H1 (cell line): ENCODE measurements at regions not wholly inside any gene's neighbourhood (a gene's known extent, or its start where the extent isn't known, plus 50 kb on each side); places are given as distances from the start of the nearest gene placed in this dataset.

Experiments
- CTCF ChIA-PET: fragments of 300-600 bp; sonication (Branson Sonifier 250); formaldehyde crosslinking; loops from one replicate; lab custom pipeline; 2021; ENCODE audit not compliant: partially characterized antibody; lab: Charles Lee
- POLR2A ChIA-PET: fragments of 300-600 bp; sonication (Branson Sonifier 250); formaldehyde crosslinking; loops from one replicate; lab custom pipeline; 2021; ENCODE audit warnings: inconsistent platforms; ENCODE audit not compliant: partially characterized antibody; lab: Charles Lee
- DNase-seq, 2 experiments: peaks; one replicate each; pipeline versions ENCODE4 v3.0.0 to v3.0.0-alpha.2; 2010 to 2022; ENCODE audit warnings: low spot score in 2 of 2, low read depth in 1 of 2, mixed read lengths in 1 of 2
- FAIRE-seq: peaks from 2 replicates; lab custom pipeline; 2011; peaks lifted over from hg19 to GRCh38; lab: Jason Lieb, UNC
- H2AFZ ChIP-seq: 2 replicates; pipeline ENCODE4 v1.8.1; 2012; ENCODE audit warnings: low read length, inconsistent platforms
- H2AK5ac ChIP-seq: 2 replicates; pipeline ENCODE4 v1.6.1; 2013; ENCODE audit warnings: low read depth, low read length
- H2BK120ac ChIP-seq: replicated peaks from 2 replicates; pipeline ENCODE3; 2013; ENCODE audit warnings: low read depth, low read length, inconsistent platforms
- H2BK12ac ChIP-seq: 2 replicates; pipeline ENCODE4 v1.6.1; 2013; ENCODE audit warnings: low read depth, low read length
- H2BK15ac ChIP-seq: 2 replicates; pipeline ENCODE4 v1.6.1; 2013; ENCODE audit warnings: low read length
- H2BK20ac ChIP-seq: 2 replicates; pipeline ENCODE4 v1.6.1; 2013; ENCODE audit warnings: low read length
- H2BK5ac ChIP-seq: 2 replicates; pipeline ENCODE4 v1.6.1; 2013; ENCODE audit warnings: low read depth, low read length
- H3K14ac ChIP-seq: 2 replicates; pipeline ENCODE4 v1.6.1; 2013; ENCODE audit warnings: inconsistent platforms; ENCODE audit not compliant: insufficient read length
- H3K18ac ChIP-seq: 2 replicates; pipeline ENCODE4 v1.6.1; 2013; ENCODE audit warnings: low read length; ENCODE audit errors: extremely low read depth
- H3K23ac ChIP-seq: 2 replicates; pipeline ENCODE4 v1.6.1; 2013; ENCODE audit warnings: inconsistent platforms; ENCODE audit not compliant: insufficient read length
- H3K23me2 ChIP-seq: 2 replicates; pipeline ENCODE4 v1.6.1; 2013; ENCODE audit warnings: low read depth, low read length
- H3K27ac ChIP-seq: 2 replicates; pipeline ENCODE4 v1.6.1; 2011; ENCODE audit warnings: low read depth, low read length, inconsistent platforms
- H3K27me3 ChIP-seq, 4 experiments: replicated peaks in 1 of 4; 1 replicate in 1 of 4; 2 replicates in 3 of 4; pipeline versions ENCODE4 v1.6.1 to v1.8.1; 2011 to 2013; ENCODE audit warnings: low read length in 3 of 4, mild to moderate bottlenecking in 3 of 4, inconsistent platforms in 2 of 4, mixed read lengths in 2 of 4, moderate library complexity in 1 of 4; ENCODE audit not compliant: control insufficient read depth in 3 of 4, insufficient read depth in 3 of 4; ENCODE audit errors: extremely low read depth in 1 of 4
- H3K36me3 ChIP-seq, 4 experiments: 2 replicates each; pipeline versions ENCODE4 v1.6.1 to v1.8.1; 2011 to 2013; ENCODE audit warnings: mild to moderate bottlenecking in 4 of 4, low read length in 3 of 4, moderate library complexity in 2 of 4, control low read depth in 1 of 4, inconsistent platforms in 1 of 4; ENCODE audit not compliant: insufficient read depth in 4 of 4, control insufficient read depth in 2 of 4
- H3K4ac ChIP-seq: replicated peaks from 2 replicates; pipeline ENCODE3; 2013; ENCODE audit warnings: low read length, low read depth, mixed read lengths, inconsistent platforms; ENCODE audit not compliant: insufficient read length
- H3K4me1 ChIP-seq, 4 experiments: replicated peaks in 1 of 4; 1 replicate in 1 of 4; 2 replicates in 3 of 4; pipeline versions ENCODE4 v1.6.1 to v1.8.1; 2011 to 2013; ENCODE audit warnings: low read length in 3 of 4, inconsistent platforms in 2 of 4, mixed read lengths in 1 of 4; ENCODE audit not compliant: insufficient read depth in 4 of 4, control insufficient read depth in 3 of 4
- H3K4me2 ChIP-seq, 2 experiments: 2 replicates each; pipeline versions ENCODE4 v1.6.1 to v1.8.1; 2011 to 2013; ENCODE audit warnings: low read depth in 2 of 2, low read length in 2 of 2, control low read depth in 1 of 2, inconsistent platforms in 1 of 2, mild to moderate bottlenecking in 1 of 2; ENCODE audit not compliant: insufficient read depth in 1 of 2
- H3K4me3 ChIP-seq, 4 experiments: fragments of 200-600, 300-600 bp in 1 of 4; sonication (generic), shearing (Covaris generic), sonication (Bioruptor Twin) in 1 of 4; 2 replicates each; pipeline versions ENCODE4 v1.5.1 to v1.8.1; 2011 to 2016; ENCODE audit warnings: low read length in 4 of 4, low read depth in 3 of 4, control low read depth in 2 of 4, inconsistent platforms in 2 of 4, mild to moderate bottlenecking in 2 of 4, mixed read lengths in 1 of 4, moderate library complexity in 1 of 4; ENCODE audit not compliant: insufficient read depth in 2 of 4; ENCODE audit errors: extremely low read depth in 1 of 4
- H3K56ac ChIP-seq: replicated peaks from 2 replicates; pipeline ENCODE3; 2013; ENCODE audit warnings: low read depth, mild to moderate bottlenecking, mixed read lengths, low read length, inconsistent platforms; ENCODE audit not compliant: insufficient read length
- H3K79me1 ChIP-seq: 2 replicates; pipeline ENCODE4 v1.6.1; 2013; ENCODE audit warnings: low read depth, low read length, control low read depth
- H3K79me2 ChIP-seq, 2 experiments: 2 replicates each; pipeline versions ENCODE4 v1.6.1 to v1.8.1; 2012 to 2013; ENCODE audit warnings: low read length in 2 of 2, mild to moderate bottlenecking in 2 of 2, inconsistent platforms in 1 of 2; ENCODE audit not compliant: insufficient read depth in 2 of 2, control insufficient read depth in 1 of 2
- H3K9ac ChIP-seq, 4 experiments: replicated peaks in 1 of 4; 1 replicate in 1 of 4; 2 replicates in 3 of 4; pipeline versions ENCODE4 v1.6.1 to v1.8.1; 2011 to 2013; ENCODE audit warnings: low read depth in 3 of 4, low read length in 3 of 4, control low read depth in 2 of 4, mild to moderate bottlenecking in 2 of 4, moderate library complexity in 2 of 4, inconsistent platforms in 1 of 4; ENCODE audit errors: extremely low read depth in 1 of 4
- H3K9me3 ChIP-seq, 2 experiments: 2 replicates each; pipeline versions ENCODE4 v1.6.1 to v1.8.1; 2012 to 2013; ENCODE audit warnings: mild to moderate bottlenecking in 2 of 2, moderate library complexity in 2 of 2, control low read depth in 1 of 2, inconsistent platforms in 1 of 2, low read depth in 1 of 2, low read length in 1 of 2, mixed read lengths in 1 of 2; ENCODE audit not compliant: insufficient read depth in 2 of 2
- H4K20me1 ChIP-seq, 2 experiments: replicated peaks in 1 of 2; 2 replicates each; pipeline versions ENCODE3 to v1.8.1; 2011 to 2013; ENCODE audit warnings: inconsistent platforms in 2 of 2, low read length in 2 of 2, mild to moderate bottlenecking in 1 of 2; ENCODE audit not compliant: insufficient read depth in 2 of 2, control insufficient read depth in 1 of 2
- H4K5ac ChIP-seq: 2 replicates; pipeline ENCODE4 v1.6.1; 2013; ENCODE audit warnings: low read length, low read depth, mixed read lengths, inconsistent platforms; ENCODE audit not compliant: insufficient read length
- H4K8ac ChIP-seq: 2 replicates; pipeline ENCODE4 v1.8.0; 2013; ENCODE audit warnings: mild to moderate bottlenecking, moderate library complexity, low read length, inconsistent platforms; ENCODE audit not compliant: insufficient read depth; ENCODE audit errors: extremely low read depth
- H4K91ac ChIP-seq: replicated peaks from 2 replicates; pipeline ENCODE3; 2013; ENCODE audit warnings: low read length, mixed read lengths, inconsistent platforms; ENCODE audit not compliant: insufficient read length
- CBX8 ChIP-seq: fragments of 300-800, 300-1000 bp; sonication (generic); IDR thresholded peaks from 2 replicates; pipeline ENCODE4 v1.7.1; 2016; ENCODE audit warnings: low read depth, low read length, borderline replicate concordance
- CHD2 ChIP-seq: IDR thresholded peaks from 2 replicates; pipeline ENCODE4 v1.6.1; 2012; ENCODE audit warnings: low read length, improper control_type of control experiment
- EP300 ChIP-seq, 2 experiments: IDR thresholded peaks; 1 replicate in 1 of 2; 2 replicates in 1 of 2; pipeline ENCODE4 v1.6.1; 2011 to 2012; ENCODE audit warnings: low read depth in 2 of 2, low read length in 2 of 2, mild to moderate bottlenecking in 2 of 2, borderline replicate concordance in 1 of 2, inconsistent platforms in 1 of 2, moderate library complexity in 1 of 2
- FOSL1 ChIP-seq: IDR thresholded peaks from 2 replicates; pipeline ENCODE4 v1.6.1; 2011; ENCODE audit warnings: mild to moderate bottlenecking, low read depth, low read length, moderate library complexity; ENCODE audit not compliant: insufficient read depth
- GTF2F1 ChIP-seq: IDR thresholded peaks from 2 replicates; pipeline ENCODE4 v1.6.1; 2012; ENCODE audit warnings: low read depth, low read length, improper control_type of control experiment, borderline replicate concordance
- HDAC2 ChIP-seq, 2 experiments: fragments of 300-600 bp in 1 of 2; sonication (generic) in 1 of 2; IDR thresholded peaks; 2 replicates each; pipeline ENCODE4 v1.6.1; 2011 to 2012; ENCODE audit warnings: low read depth in 2 of 2, low read length in 2 of 2, mild to moderate bottlenecking in 2 of 2, moderate library complexity in 2 of 2, borderline replicate concordance in 1 of 2, inconsistent platforms in 1 of 2
- JUN ChIP-seq: IDR thresholded peaks from 2 replicates; pipeline ENCODE4 v1.6.1; 2011; ENCODE audit warnings: low read depth, mild to moderate bottlenecking, improper control_type of control experiment, low read length
- PHF8 ChIP-seq: fragments of 200-600 bp; sonication (generic); conservative IDR thresholded peaks from 2 replicates; pipeline ENCODE4 v1.7.1; 2012; ENCODE audit warnings: low read depth, mild to moderate bottlenecking, inconsistent platforms, low read length, moderate library complexity
- RXRA ChIP-seq: IDR thresholded peaks from 2 replicates; pipeline ENCODE4 v1.6.1; 2011; ENCODE audit warnings: low read depth, mild to moderate bottlenecking, low read length, moderate library complexity; ENCODE audit not compliant: insufficient read depth
- SUZ12 ChIP-seq: fragments of 200-600 bp; sonication (generic); IDR thresholded peaks from 2 replicates; pipeline ENCODE4 v1.6.1; 2012; ENCODE audit warnings: mild to moderate bottlenecking, inconsistent platforms, low read length, moderate library complexity, mixed read lengths
- TAF1 ChIP-seq: IDR thresholded peaks from 2 replicates; pipeline ENCODE4 v1.6.1; 2011; ENCODE audit warnings: mild to moderate bottlenecking, low read depth, low read length
- TBP ChIP-seq: IDR thresholded peaks from 2 replicates; pipeline ENCODE4 v1.6.1; 2011; ENCODE audit warnings: low read depth, low read length, improper control_type of control experiment
- WGBS, 2 experiments: shearing (Covaris generic) in 1 of 2; methylation state at CpG; one replicate each; pipeline versions ENCODE4 v1.1.6 to v1.1.7; 2013 to 2015; ENCODE audit warnings: low lambda C conversion rate in 2 of 2, mixed read lengths in 2 of 2, inconsistent platforms in 1 of 2, low coverage in 1 of 2, missing lambda C conversion rate in 1 of 2; ENCODE audit not compliant: insufficient replicate concordance in 2 of 2, insufficient coverage in 1 of 2, insufficient read length in 1 of 2; ENCODE audit errors: extremely low coverage in 1 of 2, missing lambda C conversion rate in 1 of 2; 5-methylcytosine and 5-hydroxymethylcytosine counted together
- TF ChIP-seq, protein P1 (sequence below): IDR thresholded peaks from 2 replicates; pipeline ENCODE4 v1.6.1; 2011; ENCODE audit warnings: low read length, improper control_type of control experiment
- TF ChIP-seq, protein P2 (sequence below): IDR thresholded peaks from 2 replicates; pipeline ENCODE4 v1.6.1; 2012; ENCODE audit warnings: inconsistent platforms

DNA sequence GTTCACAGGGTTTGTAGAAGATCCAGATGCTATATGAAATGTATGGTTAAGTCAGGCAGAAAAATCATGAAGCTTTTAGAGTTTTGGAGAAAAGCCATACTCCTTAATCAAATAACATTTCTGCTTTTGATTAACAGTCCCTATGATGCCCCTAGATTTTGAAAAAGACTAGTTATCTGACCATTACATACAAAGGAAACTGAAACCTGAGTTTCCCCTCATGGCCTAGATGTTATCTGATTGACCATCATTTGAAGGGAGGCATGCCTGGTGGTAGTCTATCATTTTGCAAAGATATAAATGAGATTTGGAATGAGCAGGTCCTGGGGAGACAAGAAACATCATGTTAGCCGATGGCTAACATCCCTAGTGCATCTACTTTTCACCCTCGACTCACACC is 704.3 kb upstream of the FSHR start:
- Histone ChIP-seq H3K27me3 (no peaks in the 10 kb centered on the region), H3K4ac (no peak overlapping the region), H3K4me3 (no peak overlapping the region), H3K4me2 (no peak overlapping the region), H3K79me2 (no peaks in the 10 kb centered on the region), H3K9me3 (no peaks in the 10 kb centered on the region), H3K18ac (no peak overlapping the region), H3K36me3 (no peaks in the 10 kb centered on the region), H4K5ac (no peak overlapping the region), H2AK5ac (no peak overlapping the region), H3K9ac (no peak overlapping the region), H4K20me1 (no peaks in the 10 kb centered on the region), H3K14ac (no peak overlapping the region), H2BK5ac (no peak overlapping the region), H2BK15ac (no peak overlapping the region), H3K79me1 (no peaks in the 10 kb centered on the region), H2BK12ac (no peak overlapping the region), H3K23me2 (no peaks in the 10 kb centered on the region), H3K23ac (no peak overlapping the region), H3K27ac (no peak overlapping the region), H2BK120ac (no peak overlapping the region), H2BK20ac (no peak overlapping the region), H3K56ac (no peak overlapping the region), H4K91ac (no peak overlapping the region), H2AFZ (no peak overlapping the region), H4K8ac (no peak overlapping the region), H3K4me1 (no peaks in the 10 kb centered on the region)
- ChIA-PET POLR2A (no interaction called here), CTCF (no interaction called here)
- no peak for FAIRE-seq
- no peak for DNase-seq
- WGBS, 2 experiments: 85% methylated on average over 2 of the region's 2 CpGs; no CpG with 5 or more reads in 1 of the 2 experiments
- TF ChIP-seq RXRA: no peak
- TF ChIP-seq TAF1: no peak
- TF ChIP-seq EP300 (IDR thresholded peaks at IDR 0.05; ENCODE audit: borderline replicate concordance in 1 of 2, low read depth in 2 of 2, low read length in 2 of 2): no peak
- TF ChIP-seq CHD2: no peak
- TF ChIP-seq GTF2F1: no peak
- TF ChIP-seq, protein P1, sequence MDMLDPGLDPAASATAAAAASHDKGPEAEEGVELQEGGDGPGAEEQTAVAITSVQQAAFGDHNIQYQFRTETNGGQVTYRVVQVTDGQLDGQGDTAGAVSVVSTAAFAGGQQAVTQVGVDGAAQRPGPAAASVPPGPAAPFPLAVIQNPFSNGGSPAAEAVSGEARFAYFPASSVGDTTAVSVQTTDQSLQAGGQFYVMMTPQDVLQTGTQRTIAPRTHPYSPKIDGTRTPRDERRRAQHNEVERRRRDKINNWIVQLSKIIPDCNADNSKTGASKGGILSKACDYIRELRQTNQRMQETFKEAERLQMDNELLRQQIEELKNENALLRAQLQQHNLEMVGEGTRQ: no peak
- no peak for TF ChIP-seq FOSL1
- no peak for TF ChIP-seq HDAC2 (IDR thresholded peaks at IDR 0.05; ENCODE audit: borderline replicate concordance in 1 of 2, low read depth in 2 of 2, low read length in 2 of 2)
- no peak for TF ChIP-seq TBP
- TF ChIP-seq, protein P2, sequence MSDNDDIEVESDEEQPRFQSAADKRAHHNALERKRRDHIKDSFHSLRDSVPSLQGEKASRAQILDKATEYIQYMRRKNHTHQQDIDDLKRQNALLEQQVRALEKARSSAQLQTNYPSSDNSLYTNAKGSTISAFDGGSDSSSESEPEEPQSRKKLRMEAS: no peak
- TF ChIP-seq PHF8: no peak
- no peak for TF ChIP-seq JUN
- TF ChIP-seq SUZ12: no peak
- no peak for TF ChIP-seq CBX8
